HG03457 (cell line): ENCODE measurements at regions not wholly inside any gene's neighbourhood (a gene's known extent, or its start where the extent isn't known, plus 50 kb on each side); places are given as distances from the start of the nearest gene placed in this dataset.
"Not testable (repeated sequence)": the region's sequence is repeated elsewhere in the genome, so short reads cannot be mapped to it uniquely, and the experiment has no call there.

ENCODE experiments used
- ATAC-seq: cut with Tn5 transposase; IDR thresholded peaks from one replicate; pipeline ENCODE4 v1.9.1; 2021; ENCODE audit warnings: moderate number of reproducible peaks; ENCODE audit not compliant: unreplicated experiment

DNA sequence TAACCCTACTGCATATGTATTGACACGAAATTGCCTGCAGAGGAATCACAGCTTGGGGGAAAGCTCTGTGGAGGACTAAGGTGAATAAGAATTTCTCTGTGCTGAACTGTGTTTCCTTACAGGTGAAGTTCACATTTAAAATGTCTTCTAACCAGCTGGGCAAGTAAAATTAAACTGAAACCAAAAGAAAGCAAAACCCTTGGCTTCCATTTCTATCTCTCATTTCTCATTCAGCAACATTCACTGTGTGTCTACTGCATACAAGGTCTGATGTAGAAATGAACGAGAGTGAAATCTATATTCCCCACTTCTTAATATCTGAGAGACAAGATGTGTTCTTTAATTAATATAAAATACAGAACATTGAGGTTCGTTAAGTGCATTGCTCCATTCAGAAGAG is 397.3 kb downstream of the SOX11 start:
- ATAC-seq = no peak

DNA sequence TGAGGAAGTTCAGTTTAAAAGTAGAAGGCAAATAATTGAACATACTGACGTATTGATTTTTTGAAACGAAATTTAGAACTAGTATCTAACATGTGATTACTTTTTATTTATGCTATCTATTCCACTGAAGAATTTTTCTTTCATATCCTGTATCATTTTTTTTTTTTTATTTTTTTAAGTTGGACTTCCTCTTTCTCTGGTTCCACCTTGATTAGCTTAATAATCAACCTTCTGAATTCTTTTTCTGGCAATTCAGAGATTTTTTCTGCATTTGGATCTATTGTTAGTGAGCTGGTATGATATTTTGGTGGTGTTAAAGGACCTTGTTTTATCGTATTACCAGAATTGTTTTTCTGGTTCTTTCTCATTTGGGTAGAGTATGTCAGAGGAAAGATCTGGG is 411.2 kb downstream of the SOX11 start:
- no peak for ATAC-seq

DNA sequence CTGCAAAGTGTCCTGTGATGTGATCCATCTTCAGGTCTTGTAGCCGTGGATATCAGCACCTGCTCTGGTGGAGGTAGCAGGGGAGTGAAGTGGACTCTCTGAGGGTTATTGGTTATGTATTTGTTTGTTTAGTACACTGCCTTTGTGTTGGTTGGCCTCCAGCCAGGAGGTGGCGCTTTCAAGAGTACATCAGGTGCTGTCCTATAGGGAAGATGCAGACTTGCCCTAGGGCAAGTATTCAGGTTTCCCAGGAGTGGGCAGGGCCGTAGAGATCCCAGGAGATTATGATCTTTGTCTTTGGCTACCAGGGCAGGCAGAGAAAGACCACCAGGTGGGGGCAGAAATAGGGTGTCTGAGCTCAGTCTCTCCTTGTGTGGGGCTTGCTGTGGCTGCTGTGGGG is 411.8 kb downstream of the SOX11 start:
- ATAC-seq = no peak

DNA sequence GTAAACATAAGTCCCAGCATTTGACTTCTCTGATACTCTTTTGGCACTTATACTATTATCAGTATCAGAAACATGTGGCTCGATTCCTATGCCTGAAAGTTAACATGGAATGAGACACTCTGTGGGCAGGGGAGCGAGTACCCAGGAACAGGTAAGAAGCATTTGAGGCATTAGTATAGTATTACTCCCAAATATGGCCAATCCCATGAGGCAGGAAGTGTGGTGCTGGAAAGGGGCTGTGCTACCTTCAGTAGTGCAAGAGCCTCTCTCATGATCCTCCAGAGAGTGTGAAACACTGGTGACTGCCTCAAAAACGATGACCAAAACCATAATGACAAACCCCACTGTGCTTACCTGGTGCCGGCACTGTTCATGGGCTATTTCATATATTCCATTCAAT is 415.1 kb downstream of the SOX11 start:
- no peak for ATAC-seq

DNA sequence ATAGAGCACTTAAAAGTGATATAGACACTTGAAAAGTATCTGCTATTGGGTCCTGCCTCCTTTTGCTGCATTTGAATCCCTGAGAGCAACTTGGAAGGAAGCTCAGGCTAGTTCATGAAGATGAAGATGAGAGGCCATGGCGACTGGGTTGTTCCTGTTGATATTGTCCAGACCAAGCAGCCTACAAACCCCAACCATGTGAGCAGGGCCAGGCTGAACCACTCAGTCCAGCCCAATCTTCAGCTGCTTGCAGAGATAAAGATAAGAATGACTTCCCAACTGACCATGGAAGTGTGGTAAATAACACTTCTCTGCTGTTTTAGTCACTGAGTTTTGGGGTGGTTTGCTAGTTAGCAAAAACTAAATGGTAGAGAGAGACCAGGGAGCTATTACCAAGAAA is 417.6 kb downstream of the SOX11 start:
- no peak for ATAC-seq

DNA sequence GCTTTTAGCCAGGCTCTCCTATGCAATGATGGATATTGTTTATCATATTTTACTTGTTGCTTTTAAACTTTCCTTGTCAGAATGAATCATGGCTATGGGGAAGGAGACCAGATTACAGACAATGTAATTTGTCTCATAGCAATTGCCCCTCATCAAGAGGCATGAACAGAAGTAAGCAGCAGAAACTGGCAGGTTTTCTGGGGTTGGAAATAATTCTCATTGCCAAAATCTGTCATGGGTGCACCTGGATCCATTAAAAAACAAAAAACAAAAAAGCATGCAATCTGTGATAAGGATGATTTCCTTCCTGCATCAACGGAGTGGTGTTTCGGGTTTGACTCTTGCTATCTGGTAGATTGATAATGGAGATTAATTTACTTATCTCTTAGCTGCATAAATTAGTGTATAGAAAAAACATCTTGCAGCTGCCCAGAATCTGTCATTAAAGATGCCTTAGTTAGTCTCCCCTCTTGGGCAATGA is 419.6 kb downstream of the SOX11 start:
- ATAC-seq = no peak

DNA sequence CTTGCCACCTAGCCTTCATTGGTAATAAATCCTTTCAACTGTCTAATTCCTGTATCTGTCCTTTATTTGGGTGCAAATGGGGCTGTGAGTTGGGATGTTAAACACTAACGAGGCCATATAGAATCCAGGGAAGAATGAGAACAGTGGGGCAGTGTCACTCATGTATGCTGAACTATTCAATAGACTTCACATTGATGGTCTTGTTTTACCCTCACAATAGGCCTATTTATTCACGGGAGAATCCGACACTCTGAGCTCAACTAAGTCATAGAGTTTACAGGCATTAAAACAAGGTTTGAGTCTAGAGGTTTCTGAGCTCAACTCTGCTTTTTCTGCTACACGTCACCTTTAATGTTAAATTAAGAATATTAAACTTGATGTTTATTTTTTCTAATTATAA is 421.6 kb downstream of the SOX11 start:
- ATAC-seq = no peak

DNA sequence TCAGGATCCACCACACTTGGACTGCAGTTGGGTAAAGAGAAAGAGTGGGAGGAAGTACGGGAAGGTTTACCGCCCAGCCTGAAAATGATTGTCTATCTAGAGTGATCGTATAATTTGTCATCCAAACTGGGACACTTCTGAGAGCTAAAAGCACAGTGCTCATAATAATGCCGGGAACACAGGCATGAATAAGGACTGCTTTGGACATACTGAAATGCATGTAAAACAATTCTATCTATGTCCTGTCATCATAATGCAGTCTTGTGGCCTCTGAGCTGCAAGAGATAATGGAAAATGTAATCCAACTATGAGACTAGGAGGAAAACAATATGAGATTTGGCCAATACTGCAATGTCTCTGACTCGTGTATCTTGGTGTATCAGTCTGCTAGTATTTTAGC is 435.5 kb downstream of the SOX11 start:
- ATAC-seq = no peak

DNA sequence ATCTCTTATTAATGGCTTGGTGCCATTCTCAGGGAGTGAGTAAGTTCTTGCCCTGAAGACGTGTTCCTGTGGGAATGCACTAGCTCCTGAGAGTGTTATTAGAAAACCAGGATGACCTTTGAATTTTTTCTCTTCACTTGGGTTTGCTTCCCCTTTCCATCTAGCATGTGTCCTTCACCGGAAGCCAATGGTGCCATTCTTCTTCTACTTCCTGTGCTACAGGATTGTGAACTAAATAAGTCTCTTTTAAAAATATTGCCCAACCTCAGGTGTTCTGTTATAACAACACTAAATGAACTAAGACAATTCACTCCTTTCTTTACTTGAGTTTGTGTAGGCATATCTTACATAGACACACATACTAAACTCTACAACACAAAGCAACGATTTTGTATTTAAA is 447.0 kb downstream of the SOX11 start:
- no peak for ATAC-seq

DNA sequence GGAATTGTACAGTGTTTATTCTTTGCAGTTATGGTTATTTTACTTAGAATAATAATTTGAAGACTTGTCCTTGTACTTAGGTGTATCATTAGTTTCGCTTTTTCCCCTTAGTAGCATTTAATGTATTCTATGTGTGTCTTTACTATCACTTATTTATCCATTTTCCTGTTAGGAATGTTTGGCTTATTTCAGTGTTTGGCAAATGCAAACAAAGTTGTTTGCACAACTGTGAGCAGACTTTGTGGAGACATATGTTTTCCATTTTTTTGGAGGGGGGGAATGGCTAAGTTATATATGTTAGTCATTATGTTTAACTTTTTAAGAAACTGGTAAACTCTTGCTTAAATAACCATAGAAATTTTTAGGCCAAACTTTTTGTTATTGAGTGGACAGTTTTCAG is 447.7 kb downstream of the SOX11 start:
- ATAC-seq = no peak

DNA sequence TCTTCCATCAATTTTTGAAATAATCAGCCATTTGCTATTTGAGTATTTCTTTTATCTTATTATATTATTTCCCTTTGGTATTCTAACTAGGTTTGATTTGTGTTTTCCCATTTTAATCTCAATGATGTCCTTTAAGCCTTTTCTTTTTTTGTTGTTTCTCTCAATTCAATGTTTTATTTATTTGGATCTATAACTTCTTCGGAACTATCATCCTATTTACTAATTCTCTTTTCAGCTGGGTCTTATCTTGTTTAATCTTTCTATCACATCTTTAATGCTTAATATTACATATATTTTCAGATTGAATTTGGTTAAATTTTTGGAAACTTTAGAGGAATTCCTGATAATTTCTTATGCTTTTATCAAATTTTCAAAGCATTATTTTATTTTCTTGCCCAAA is 448.3 kb downstream of the SOX11 start:
- no peak for ATAC-seq

DNA sequence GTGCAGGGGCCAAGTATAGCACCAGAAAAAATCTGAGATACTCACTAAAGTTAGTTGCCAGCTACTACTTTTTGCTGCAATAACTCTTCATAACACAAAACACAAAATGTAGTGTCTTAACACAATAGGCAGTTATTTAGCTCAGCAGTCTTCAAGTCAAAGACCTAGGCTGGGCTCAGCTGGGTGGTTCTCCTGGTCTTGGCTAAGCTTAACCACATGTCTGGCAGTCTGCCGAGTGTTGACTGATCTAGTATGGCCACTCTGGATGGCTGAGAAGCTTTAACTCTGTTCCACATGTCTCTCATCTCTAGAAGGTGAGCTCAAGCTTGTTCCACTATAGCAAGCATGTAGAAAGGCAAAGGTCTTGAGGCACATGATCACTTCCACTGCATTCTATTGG is 451.6 kb downstream of the SOX11 start:
- ATAC-seq = no peak

DNA sequence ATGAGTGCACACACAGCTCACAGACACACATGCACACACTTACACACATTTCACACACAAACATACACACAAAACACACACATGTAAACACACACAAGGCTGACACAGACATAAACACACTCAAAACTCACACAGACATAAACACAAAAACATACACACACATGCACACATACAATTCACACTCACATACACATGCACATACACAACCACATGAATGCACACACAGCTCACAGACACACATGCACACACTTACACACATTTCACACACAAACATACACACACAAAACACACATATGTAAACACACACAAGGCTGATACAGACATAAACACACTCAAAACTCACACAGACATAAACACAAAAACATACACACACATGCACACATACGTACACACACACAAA is 455.0 kb downstream of the SOX11 start:
- ATAC-seq = not testable (repeated sequence)

DNA sequence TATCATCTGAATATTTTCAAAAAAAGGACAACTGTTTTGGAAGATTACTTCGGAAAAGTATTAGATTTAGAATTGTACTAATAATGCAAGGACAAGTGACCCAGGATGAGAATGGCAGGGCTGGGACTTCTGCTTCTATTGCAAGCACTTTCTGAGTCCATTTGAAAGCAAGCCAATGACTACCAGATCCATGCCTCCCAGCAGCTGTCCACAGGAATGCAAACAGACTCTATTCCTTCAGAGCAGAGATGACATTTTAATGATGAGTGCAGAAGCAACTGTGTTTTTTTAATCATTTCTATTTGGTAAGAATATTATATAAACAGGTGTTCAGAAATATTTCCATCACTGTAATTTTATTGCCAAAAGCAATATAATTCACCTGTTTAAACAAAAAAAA is 456.7 kb downstream of the SOX11 start:
- ATAC-seq = no peak

DNA sequence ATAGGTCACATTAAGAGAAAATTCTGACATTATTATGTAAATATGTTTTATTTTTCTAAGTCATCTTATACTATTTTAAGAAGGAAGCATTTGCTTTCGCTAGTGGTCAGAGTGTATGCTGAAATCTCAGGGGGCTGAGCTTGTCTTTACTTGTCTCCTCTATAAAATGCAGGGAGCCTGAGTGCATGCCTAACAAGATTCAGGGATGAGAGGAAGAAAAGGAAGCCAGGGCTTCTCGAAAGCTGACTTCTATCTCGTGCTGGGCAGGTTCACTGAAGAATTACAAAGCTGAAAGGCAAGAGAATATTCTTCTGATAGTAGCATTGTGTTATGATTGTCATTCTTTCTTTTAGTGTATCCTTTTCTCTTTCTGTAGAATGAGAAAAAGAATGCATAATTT is 467.4 kb downstream of the SOX11 start:
- ATAC-seq = no peak

DNA sequence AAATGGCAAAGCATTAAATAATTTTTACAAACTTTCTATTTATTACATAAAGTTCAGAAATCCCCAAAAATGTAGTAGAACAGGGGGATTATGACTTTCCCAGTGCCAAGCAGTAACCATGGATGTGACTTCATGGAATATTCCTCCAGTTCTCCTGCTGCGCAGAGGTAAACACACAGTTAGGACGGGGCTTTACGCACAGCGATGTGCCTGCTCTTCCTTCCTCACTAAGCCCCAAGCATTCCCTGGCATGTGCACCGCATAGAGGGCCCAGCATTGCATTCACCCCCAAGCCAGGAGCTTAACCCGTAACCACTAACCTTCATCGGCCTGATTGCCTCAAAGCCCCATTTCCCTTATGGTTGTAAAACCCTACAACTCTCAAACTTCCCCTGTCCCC is 471.7 kb downstream of the SOX11 start:
- no peak for ATAC-seq

DNA sequence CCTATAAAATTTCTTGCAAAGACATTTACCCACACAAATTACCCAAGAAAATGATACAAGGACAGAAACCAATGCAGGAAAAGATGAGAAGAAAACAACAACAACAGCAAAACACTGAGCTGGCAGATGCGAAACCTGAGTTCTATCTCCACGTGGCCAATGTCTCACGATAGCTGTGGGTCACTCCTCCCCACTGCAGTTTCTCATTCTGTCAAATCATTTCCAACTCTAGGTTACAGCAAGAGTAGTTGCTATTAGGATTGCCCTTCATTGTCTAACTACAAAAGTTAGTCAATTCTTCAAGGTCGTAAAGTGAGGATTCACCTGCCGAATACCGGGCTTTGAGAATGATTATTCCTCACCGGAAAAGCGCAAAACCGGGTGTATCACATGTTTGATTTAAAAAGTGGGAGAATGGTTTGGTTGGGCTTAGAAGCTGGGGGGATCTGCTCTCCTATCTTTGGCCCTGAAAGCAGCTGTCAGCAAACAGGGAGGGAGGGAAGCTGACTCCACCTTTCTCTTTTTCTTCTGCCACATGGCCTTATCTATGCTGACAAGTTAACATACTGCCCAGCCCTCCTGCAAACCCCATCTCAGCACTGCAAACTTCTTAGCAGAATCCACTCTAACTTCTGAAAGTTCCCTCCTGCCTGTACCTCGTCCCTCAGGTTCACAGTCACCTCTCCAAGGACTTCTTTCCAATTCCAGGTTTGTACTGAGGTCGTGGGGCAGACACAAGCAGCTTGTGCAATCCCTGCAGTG is 473.0 kb downstream of the SOX11 start:
- ATAC-seq = no peak

DNA sequence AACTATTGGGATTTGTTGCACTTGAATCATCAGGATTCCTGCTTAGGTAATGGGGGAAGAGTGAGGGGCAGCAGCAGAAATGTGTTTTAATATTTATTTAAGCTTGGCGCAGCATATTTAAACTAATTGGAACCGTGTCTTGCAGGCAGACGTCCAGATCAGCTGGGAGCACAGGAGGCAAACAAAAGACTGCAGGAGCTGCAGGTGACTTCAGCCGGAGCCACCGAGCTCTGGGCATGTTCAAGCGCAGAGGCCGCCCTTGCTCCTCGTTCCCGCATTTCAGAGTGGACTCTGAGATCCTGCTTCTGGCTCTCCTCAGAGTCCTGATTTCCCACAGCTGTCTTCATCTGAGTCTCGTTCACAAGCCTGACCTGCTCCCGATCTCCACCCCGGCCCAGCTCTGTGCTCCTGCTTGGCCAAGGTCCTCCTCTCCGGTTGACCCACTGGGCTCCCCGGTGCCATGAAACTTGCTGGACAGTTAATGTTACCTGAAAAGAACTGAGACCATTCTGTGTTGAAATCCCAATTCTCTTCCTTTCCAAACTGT is 475.5 kb downstream of the SOX11 start:
- ATAC-seq = no peak

DNA sequence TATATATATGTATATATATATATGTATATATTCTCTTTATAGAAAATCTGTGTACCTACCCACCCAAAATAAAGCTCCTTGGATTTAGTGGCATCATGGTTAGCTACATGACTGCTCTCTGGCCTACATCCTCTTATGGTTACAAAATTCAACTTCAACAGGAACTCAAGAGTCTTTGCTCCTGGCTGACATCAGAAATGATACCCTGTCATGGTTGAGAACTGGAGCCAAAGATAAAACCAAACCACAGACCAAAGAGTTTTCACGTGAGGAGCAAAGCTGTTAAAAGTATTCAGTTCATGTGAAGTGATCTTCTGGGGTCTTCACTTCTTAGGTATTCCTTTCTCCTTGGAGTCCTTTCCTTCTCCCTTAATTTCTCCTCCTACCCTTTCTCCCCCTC is 476.3 kb downstream of the SOX11 start:
- ATAC-seq = no peak

DNA sequence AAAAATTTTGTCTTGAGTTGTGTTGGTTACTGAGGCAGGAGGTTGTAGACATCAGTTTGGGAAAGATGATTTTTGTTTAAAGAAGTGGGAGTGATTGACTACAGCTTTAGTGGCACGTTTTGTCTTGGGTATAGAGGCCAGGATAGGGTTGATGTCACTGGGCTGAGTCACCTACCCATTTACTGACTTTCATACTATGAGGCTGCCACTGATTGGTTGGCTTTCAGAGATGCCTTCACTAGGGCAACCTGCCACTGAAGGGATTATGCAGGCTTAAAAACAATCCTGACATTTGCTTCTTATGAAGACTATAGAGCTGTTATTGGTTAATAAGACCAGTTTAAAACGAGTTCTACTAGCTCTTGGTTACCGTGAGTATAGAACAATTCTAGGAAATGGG is 479.1 kb downstream of the SOX11 start:
- no peak for ATAC-seq

DNA sequence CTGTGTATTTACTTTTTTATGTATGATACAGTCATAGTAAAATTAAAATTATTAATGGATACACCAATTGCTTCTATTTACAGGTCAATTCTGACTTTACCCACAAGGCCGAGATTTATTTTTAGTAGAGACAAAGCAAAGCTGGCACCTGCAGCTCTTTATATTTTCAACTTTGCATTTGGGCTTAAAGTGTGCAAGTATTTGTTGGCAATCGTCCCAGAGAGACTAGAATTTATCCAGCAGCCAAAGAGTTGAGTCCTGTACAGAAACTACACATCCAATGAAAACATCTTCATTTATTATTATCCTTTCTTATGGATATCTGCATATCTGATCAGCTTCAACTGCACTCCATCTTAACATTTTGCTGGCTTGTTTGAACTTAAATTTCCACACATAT is 485.6 kb downstream of the SOX11 start:
- ATAC-seq = no peak

DNA sequence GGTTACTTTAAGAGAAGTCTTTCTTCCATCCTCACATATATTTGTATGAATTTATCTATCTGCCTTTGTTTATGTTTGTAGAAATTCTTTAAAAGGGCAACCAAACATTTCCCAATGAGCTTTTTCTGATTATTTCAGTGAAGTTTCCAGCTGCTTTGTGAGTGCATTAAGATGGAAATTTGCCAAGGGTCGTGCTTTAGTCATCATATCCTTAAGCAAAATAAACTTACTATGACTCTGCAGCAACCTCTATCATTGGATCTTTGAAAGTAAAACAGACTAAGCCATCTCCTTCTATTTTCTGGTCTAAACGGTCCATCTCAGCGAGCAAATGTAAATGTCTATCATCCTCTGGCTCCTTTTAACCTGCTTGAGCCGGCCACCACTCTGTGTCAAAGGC is 489.3 kb downstream of the SOX11 start:
- ATAC-seq = no peak

DNA sequence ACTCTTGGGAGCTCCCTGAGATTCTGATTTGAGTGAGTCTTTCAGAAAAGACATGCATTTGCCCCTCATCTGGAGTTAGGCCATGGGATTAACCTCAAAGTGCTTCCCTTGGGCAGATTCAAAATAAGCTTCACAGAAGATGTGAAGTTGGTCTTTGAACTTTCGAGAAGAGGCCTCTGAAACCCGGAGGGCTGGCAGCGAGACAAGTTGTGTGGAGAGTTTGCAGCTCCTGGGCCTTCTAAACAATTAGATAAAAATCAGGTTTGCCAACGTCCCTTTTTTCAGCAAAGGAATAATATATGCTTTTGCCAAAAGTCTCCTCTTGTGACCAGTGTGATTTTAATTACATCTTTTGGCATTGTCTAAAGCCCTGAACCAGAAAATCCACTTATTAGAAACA is 489.7 kb downstream of the SOX11 start:
- no peak for ATAC-seq
